Muscle of arm (tissue), 1 donor: ENCODE measurements at regions not wholly inside any gene's neighbourhood (a gene's known extent, or its start where the extent isn't known, plus 50 kb on each side); places are given as distances from the start of the nearest gene placed in this dataset.
A peak's percentile ranks its signal among the peaks of the same experiment; 100 is the strongest.
"Not testable (repeated sequence)": the region's sequence is repeated elsewhere in the genome, so short reads cannot be mapped to it uniquely, and the experiment has no call there.

Source experiments
- DNase-seq: peaks from one replicate; pipeline ENCODE4 v3.0.0-alpha.2; 2013

- no peak for DNase-seq
These were observed 50.3 kb downstream of the GASK1B start for GRCh38 chr4:158122501-158122900.

GRCh38 chr4:158121161-158121579 lies 51.7 kb downstream of the GASK1B start:
- DNase-seq: peak; percentile 74

- DNase-seq: peak; percentile 71
These were observed 52.1 kb downstream of the GASK1B start for GRCh38 chr4:158120645-158121151.

GRCh38 chr4:158112611-158113010 lies 60.2 kb downstream of the GASK1B start:
- no peak for DNase-seq

GRCh38 chr4:158111241-158111640 lies 61.6 kb downstream of the GASK1B start:
- DNase-seq: no peak

- DNase-seq: no peak
These were observed 69.9 kb downstream of the GASK1B start for GRCh38 chr4:158102904-158103303.

GRCh38 chr4:158099686-158100085 lies 73.1 kb downstream of the GASK1B start:
- DNase-seq: no peak

- no peak for DNase-seq
These were observed 74.0 kb downstream of the GASK1B start for GRCh38 chr4:158098802-158099201.

GRCh38 chr4:158094413-158095134 lies 78.3 kb downstream of the GASK1B start:
- no peak for DNase-seq

- DNase-seq: no peak
These were observed 82.5 kb downstream of the GASK1B start for GRCh38 chr4:158090323-158090722.

GRCh38 chr4:158089897-158090296 lies 82.9 kb downstream of the GASK1B start:
- DNase-seq: not testable (repeated sequence)

- DNase-seq: no peak
These were observed 92.5 kb downstream of the GASK1B start for GRCh38 chr4:158080354-158080753.

GRCh38 chr4:158079661-158080060 lies 93.2 kb downstream of the GASK1B start:
- peak; percentile 65 for DNase-seq

GRCh38 chr4:158077835-158078234 lies 95.0 kb downstream of the GASK1B start:
- DNase-seq: no peak

GRCh38 chr4:158074851-158075250 lies 98.0 kb downstream of the GASK1B start:
- no peak for DNase-seq

GRCh38 chr4:158071931-158072330 lies 100.9 kb downstream of the GASK1B start:
- DNase-seq: no peak

GRCh38 chr4:158068068-158068467 lies 104.8 kb downstream of the GASK1B start:
- DNase-seq: no peak

GRCh38 chr4:158067646-158068045 lies 105.2 kb downstream of the GASK1B start:
- no peak for DNase-seq

GRCh38 chr4:158065603-158066002 lies 107.2 kb downstream of the GASK1B start:
- DNase-seq: no peak

- DNase-seq: no peak
These were observed 107.6 kb downstream of the GASK1B start for GRCh38 chr4:158065176-158065575.

GRCh38 chr4:158056689-158057245 lies 116.1 kb downstream of the GASK1B start:
- no peak for DNase-seq

- DNase-seq: no peak
These were observed 117.2 kb downstream of the GASK1B start for GRCh38 chr4:158055668-158056067.

- DNase-seq: no peak
These were observed 119.0 kb downstream of the GASK1B start for GRCh38 chr4:158053801-158054200.

GRCh38 chr4:158053086-158053485 lies 119.7 kb downstream of the GASK1B start:
- DNase-seq: no peak
